NB4 (cell line): ENCODE measurements at regions not wholly inside any gene's neighbourhood (a gene's known extent, or its start where the extent isn't known, plus 50 kb on each side); places are given as distances from the start of the nearest gene placed in this dataset.

Experiments
- MYC ChIP-seq: IDR thresholded peaks from 2 replicates; pipeline ENCODE4 v1.6.1; 2011; ENCODE audit warnings: low read depth, low read length
- POLR2A ChIP-seq: IDR thresholded peaks from 2 replicates; pipeline ENCODE4 v1.6.1; 2011; ENCODE audit warnings: mild to moderate bottlenecking; ENCODE audit not compliant: insufficient read length; ENCODE audit errors: extremely low read depth
- TF ChIP-seq, protein P1 (sequence below): IDR thresholded peaks from one replicate; pipeline ENCODE4 v1.5.1; 2012; ENCODE audit warnings: low read depth, low read length

DNA sequence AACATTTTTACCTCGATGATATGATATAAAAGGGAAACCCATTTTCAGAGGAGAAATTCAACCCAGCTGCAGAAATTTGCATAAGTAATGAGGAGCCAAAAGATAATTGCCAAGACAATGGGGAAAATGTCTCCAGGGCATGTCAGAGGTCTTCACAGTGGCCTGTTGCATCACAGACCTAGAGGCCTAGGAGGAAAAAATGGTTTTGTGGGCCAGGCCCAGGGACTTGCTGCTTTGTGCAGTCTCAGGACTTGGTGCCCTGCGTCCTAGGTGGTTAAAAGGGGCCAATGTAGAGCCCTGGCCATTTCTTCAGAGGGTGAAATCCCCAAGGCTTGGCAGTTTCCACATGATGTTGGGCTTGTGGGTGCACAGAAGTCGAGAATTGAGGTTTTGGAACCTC is 106.9 kb downstream of the CPXCR1 start:
- TF ChIP-seq, protein P1, sequence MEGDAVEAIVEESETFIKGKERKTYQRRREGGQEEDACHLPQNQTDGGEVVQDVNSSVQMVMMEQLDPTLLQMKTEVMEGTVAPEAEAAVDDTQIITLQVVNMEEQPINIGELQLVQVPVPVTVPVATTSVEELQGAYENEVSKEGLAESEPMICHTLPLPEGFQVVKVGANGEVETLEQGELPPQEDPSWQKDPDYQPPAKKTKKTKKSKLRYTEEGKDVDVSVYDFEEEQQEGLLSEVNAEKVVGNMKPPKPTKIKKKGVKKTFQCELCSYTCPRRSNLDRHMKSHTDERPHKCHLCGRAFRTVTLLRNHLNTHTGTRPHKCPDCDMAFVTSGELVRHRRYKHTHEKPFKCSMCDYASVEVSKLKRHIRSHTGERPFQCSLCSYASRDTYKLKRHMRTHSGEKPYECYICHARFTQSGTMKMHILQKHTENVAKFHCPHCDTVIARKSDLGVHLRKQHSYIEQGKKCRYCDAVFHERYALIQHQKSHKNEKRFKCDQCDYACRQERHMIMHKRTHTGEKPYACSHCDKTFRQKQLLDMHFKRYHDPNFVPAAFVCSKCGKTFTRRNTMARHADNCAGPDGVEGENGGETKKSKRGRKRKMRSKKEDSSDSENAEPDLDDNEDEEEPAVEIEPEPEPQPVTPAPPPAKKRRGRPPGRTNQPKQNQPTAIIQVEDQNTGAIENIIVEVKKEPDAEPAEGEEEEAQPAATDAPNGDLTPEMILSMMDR, result no peak
- TF ChIP-seq MYC (no peak), POLR2A (no peak)
